ENCODE measurements at regions not wholly inside any gene's neighbourhood (a gene's known extent, or its start where the extent isn't known, plus 50 kb on each side); places are given as distances from the start of the nearest gene placed in this dataset.

DNA sequence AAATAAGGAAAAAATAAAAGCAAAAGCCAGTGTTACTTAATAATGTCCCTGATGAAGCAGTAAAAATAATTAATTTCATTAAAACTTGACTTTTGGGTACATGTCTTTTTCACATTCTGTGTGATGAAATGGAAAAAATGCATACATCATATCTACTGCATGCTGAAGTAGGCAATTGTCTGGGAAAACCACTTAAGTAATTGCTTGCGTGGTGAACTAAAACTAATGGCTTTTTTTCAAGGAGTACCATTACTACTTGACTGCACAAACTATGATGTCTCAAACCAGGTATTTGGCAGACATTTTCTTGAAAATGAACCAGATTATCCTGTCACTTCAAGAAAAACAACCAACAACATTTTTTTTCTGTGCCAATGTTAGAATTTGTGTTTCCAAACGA is 91.3 kb upstream of the AKIRIN2 start:
- TF ChIP-seq POLR2A (IDR thresholded peaks at IDR 0.05; ENCODE audit: low read length) (no peak), GATA1 (IDR thresholded peaks at IDR 0.05; ENCODE audit: low read depth, low read length) (no peak)

Data from erythroblast (primary cell).